ENCODE measurements at regions not wholly inside any gene's neighbourhood (a gene's known extent, or its start where the extent isn't known, plus 50 kb on each side); places are given as distances from the start of the nearest gene placed in this dataset.

GRCh38 chr6:1470040-1470439, 80.7 kb downstream of the FOXF2 start:
- CTCF ChIA-PET = no interaction called here
- TF ChIP-seq CTCF (IDR thresholded peaks at IDR 0.05; ENCODE audit: low read depth, low read length) = no peak
- no peak for DNase-seq (ENCODE audit: low read depth, low spot score)
- Histone ChIP-seq H3K27ac (ENCODE audit: low read depth, low read length) (no peak overlapping the region), H3K27me3 (ENCODE audit: control insufficient read depth, insufficient read depth, low read length) (no peaks in the 10 kb centered on the region), H3K4me3 (ENCODE audit: low read depth, low read length) (no peak overlapping the region), H3K9me3 (ENCODE audit: control insufficient read depth, insufficient read depth, low read length) (no peaks in the 10 kb centered on the region)
- POLR2A ChIA-PET = no interaction called here

- no peak for DNase-seq (ENCODE audit: low read depth, low spot score)
- no peak for TF ChIP-seq CTCF (IDR thresholded peaks at IDR 0.05; ENCODE audit: low read depth, low read length)
- Histone ChIP-seq H3K4me3 (ENCODE audit: low read depth, low read length) (no peak overlapping the region), H3K27me3 (ENCODE audit: control insufficient read depth, insufficient read depth, low read length) (no peaks in the 10 kb centered on the region), H3K27ac (ENCODE audit: low read depth, low read length) (no peak overlapping the region), H3K9me3 (ENCODE audit: control insufficient read depth, insufficient read depth, low read length) (no peaks in the 10 kb centered on the region)
- ChIA-PET POLR2A (no interaction called here), CTCF (no interaction called here)
Measured at GRCh38 chr6:1472643-1473042, 83.3 kb downstream of the FOXF2 start.

GRCh38 chr6:1473166-1473565, 83.8 kb downstream of the FOXF2 start:
- no peak for TF ChIP-seq CTCF (IDR thresholded peaks at IDR 0.05; ENCODE audit: low read depth, low read length)
- Histone ChIP-seq H3K4me3 (ENCODE audit: low read depth, low read length) (no peak overlapping the region), H3K27ac (ENCODE audit: low read depth, low read length) (no peak overlapping the region), H3K9me3 (ENCODE audit: control insufficient read depth, insufficient read depth, low read length) (no peaks in the 10 kb centered on the region), H3K27me3 (ENCODE audit: control insufficient read depth, insufficient read depth, low read length) (no peaks in the 10 kb centered on the region)
- CTCF ChIA-PET = no interaction called here
- POLR2A ChIA-PET = no interaction called here
- DNase-seq (ENCODE audit: low read depth, low spot score) = no peak

- H3K27me3 ChIP-seq (ENCODE audit: control insufficient read depth, insufficient read depth, low read length) = no peaks in the 10 kb centered on the region
- H3K4me3 ChIP-seq (ENCODE audit: low read depth, low read length) = no peak overlapping the region
- H3K9me3 ChIP-seq (ENCODE audit: control insufficient read depth, insufficient read depth, low read length) = no peaks in the 10 kb centered on the region
- no peak for TF ChIP-seq CTCF (IDR thresholded peaks at IDR 0.05; ENCODE audit: low read depth, low read length)
- H3K27ac ChIP-seq (ENCODE audit: low read depth, low read length) = no peak overlapping the region
- ChIA-PET POLR2A (no interaction called here), CTCF (no interaction called here)
- no peak for DNase-seq (ENCODE audit: low read depth, low spot score)
Measured at GRCh38 chr6:1473598-1473997, 84.2 kb downstream of the FOXF2 start.

GRCh38 chr6:1474205-1474604, 84.8 kb downstream of the FOXF2 start:
- Histone ChIP-seq H3K9me3 (ENCODE audit: control insufficient read depth, insufficient read depth, low read length) (no peaks in the 10 kb centered on the region), H3K4me3 (ENCODE audit: low read depth, low read length) (no peak overlapping the region), H3K27ac (ENCODE audit: low read depth, low read length) (no peak overlapping the region), H3K27me3 (ENCODE audit: control insufficient read depth, insufficient read depth, low read length) (no peaks in the 10 kb centered on the region)
- no peak for TF ChIP-seq CTCF (IDR thresholded peaks at IDR 0.05; ENCODE audit: low read depth, low read length)
- ChIA-PET POLR2A (no interaction called here), CTCF (no interaction called here)
- no peak for DNase-seq (ENCODE audit: low read depth, low spot score)

Measured in AG04450 (cell line).